ENCODE measurements at regions not wholly inside any gene's neighbourhood (a gene's known extent, or its start where the extent isn't known, plus 50 kb on each side); places are given as distances from the start of the nearest gene placed in this dataset.

GRCh38 chr4:183030309-183030708 is 68.7 kb upstream of the WWC2 start:
- TF ChIP-seq CTCF (IDR thresholded peaks at IDR 0.05) (no peak), POLR2A (IDR thresholded peaks at IDR 0.05) (no peak)
